Heart left ventricle (tissue), 13 donors: ENCODE measurements at regions not wholly inside any gene's neighbourhood (a gene's known extent, or its start where the extent isn't known, plus 50 kb on each side); places are given as distances from the start of the nearest gene placed in this dataset.

Source experiments
- POLR2A ChIP-seq, 2 donors: fragments of 450-650 bp; IDR thresholded peaks; one replicate each; pipeline ENCODE4 v1.6.1; 2017; ENCODE audit warnings: antibody characterized with exemption in 2 of 2, mild to moderate bottlenecking in 2 of 2, moderate library complexity in 2 of 2
- TF ChIP-seq, protein P1 (sequence below), 12 donors: fragments of 200-600 bp; sonication (generic) in 4 of 12; IDR thresholded peaks; one replicate each; pipeline versions ENCODE4 v1.5.0 to v1.8.0; 2018 to 2022; ENCODE audit warnings: antibody characterized with exemption in 12 of 12, mild to moderate bottlenecking in 5 of 12
- donor health status: ischemic (EF 13 %, LVEDD 7.1; RV severe dilation, severe dysfunction).
- donor health status: DM: no; HTN: yes; CAD: no.
- donor health status: DM: no; HTN: no; CAD: no.
- donor health status: ischemic (EF 25% LVEDD 6.9; RV normal size, moderate dysfunction).
- donor health status: ischemic (EF 25% LVEDD 5.7; RV mildly dilated, moderate dysfunction).
- donor health status: ischemic (EF 35%, LVEDD 5.7; RV mildly dilated, moderate dysfunction).
- donor health status: nonischemic (EF 11% LVEDD 7.7; RV severe dilation, severe dysfunction).
- donor health status: DM: yes; HTN: yes; CAD: no.
- donor health status: PGD.
- donor health status: ischemic (EF 29% LVEDD 5.4; RV normal size, mild dysfunction).
- donor health status: nonischemic (EF 23%, LVEDD 6.1; RV moderate dilation, normal function).

DNA sequence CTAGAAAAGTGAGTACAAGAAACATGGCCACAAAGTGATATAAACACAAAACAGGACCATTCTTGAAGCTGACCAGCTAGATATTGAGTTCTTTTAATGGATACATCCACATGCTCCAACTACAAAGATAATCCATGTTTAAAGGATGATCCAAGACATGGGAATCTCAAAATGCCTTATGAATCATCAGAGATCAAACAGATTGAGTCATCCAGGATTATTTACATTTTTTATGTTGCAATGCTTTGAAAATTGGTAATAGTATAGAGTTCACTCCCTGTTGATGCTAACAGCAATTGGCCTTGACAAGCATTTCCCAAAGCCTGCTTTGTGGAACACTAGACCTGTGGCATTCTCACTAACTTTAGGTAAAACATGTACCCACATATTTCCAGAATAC is 293.0 kb upstream of the TBX3 start:
- TF ChIP-seq POLR2A (IDR thresholded peaks at IDR 0.05): no peak
- TF ChIP-seq, protein P1, sequence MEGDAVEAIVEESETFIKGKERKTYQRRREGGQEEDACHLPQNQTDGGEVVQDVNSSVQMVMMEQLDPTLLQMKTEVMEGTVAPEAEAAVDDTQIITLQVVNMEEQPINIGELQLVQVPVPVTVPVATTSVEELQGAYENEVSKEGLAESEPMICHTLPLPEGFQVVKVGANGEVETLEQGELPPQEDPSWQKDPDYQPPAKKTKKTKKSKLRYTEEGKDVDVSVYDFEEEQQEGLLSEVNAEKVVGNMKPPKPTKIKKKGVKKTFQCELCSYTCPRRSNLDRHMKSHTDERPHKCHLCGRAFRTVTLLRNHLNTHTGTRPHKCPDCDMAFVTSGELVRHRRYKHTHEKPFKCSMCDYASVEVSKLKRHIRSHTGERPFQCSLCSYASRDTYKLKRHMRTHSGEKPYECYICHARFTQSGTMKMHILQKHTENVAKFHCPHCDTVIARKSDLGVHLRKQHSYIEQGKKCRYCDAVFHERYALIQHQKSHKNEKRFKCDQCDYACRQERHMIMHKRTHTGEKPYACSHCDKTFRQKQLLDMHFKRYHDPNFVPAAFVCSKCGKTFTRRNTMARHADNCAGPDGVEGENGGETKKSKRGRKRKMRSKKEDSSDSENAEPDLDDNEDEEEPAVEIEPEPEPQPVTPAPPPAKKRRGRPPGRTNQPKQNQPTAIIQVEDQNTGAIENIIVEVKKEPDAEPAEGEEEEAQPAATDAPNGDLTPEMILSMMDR (IDR thresholded peaks at IDR 0.05): no peak
